ENCODE measurements at regions not wholly inside any gene's neighbourhood (a gene's known extent, or its start where the extent isn't known, plus 50 kb on each side); places are given as distances from the start of the nearest gene placed in this dataset.

DNA sequence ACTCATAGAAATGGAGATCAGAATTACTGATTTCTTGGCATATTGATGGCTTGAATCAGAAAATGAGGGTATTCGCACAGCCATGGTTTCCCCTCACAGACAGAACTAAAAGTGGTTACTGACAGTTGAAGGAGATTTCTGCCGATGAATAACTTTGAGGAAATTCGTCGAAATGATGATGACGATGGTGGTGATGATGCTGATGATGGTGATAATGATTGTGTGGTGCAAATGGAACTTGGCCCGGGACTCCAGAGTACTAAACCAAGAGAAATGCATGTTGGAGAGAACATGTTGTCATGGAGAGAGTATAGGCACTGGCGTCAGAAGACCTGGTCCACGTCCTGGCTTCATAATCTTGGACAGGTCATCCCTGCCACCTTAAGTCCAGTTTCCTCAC, 163.2 kb downstream of the EVX1 start:
- no peak overlapping the region for H3K4me3 ChIP-seq (ENCODE audit: low read depth, low read length)
- TF ChIP-seq, protein P1, sequence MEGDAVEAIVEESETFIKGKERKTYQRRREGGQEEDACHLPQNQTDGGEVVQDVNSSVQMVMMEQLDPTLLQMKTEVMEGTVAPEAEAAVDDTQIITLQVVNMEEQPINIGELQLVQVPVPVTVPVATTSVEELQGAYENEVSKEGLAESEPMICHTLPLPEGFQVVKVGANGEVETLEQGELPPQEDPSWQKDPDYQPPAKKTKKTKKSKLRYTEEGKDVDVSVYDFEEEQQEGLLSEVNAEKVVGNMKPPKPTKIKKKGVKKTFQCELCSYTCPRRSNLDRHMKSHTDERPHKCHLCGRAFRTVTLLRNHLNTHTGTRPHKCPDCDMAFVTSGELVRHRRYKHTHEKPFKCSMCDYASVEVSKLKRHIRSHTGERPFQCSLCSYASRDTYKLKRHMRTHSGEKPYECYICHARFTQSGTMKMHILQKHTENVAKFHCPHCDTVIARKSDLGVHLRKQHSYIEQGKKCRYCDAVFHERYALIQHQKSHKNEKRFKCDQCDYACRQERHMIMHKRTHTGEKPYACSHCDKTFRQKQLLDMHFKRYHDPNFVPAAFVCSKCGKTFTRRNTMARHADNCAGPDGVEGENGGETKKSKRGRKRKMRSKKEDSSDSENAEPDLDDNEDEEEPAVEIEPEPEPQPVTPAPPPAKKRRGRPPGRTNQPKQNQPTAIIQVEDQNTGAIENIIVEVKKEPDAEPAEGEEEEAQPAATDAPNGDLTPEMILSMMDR (conservative IDR thresholded peaks at IDR 0.05; ENCODE audit: low read depth, low read length): no peak
- no peak for DNase-seq (ENCODE audit: low read depth)

DNA sequence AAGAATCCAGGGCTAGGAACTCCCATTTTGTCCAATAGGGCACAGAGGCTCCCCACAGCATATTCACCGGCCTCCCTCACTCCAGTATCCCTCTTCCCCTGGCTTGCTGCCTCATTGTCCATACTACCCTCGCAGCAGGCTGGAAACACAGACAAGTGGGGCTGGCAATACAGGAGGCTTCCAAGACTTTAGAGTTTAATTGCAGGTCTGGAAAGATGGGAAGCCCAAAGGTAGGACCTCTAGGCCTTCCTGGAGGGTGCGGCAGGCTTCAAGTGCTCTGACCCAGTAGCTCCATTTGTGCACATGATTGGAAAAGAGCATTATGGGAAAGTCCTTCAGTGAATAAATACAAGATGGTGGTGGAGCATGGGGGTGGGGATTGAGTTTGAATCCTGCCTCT, 166.7 kb downstream of the EVX1 start:
- H3K4me3 ChIP-seq (ENCODE audit: low read depth, low read length): no peak overlapping the region
- DNase-seq (ENCODE audit: low read depth): no peak
- TF ChIP-seq, protein P1 (conservative IDR thresholded peaks at IDR 0.05; ENCODE audit: low read depth, low read length): no peak

DNA sequence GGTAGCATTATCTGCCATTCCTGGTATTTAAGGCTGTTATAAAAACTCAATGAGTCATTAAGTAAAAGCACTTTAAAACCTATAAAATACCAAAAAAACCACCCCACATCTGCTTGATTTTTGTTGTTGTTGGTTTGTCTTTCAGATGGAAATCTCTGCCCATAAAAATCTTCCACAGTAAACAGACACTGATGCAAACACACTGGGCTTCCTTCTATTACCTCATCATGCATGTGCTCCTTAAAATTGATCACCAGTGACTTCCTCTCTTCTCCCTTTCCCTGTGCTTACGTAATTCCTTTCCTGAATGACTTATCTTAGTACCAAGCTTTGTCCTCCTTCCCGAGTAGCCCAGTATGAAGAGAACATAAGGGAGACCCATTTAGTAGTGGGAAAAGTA, 167.2 kb downstream of the EVX1 start:
- no peak overlapping the region for H3K4me3 ChIP-seq (ENCODE audit: low read depth, low read length)
- no peak for DNase-seq (ENCODE audit: low read depth)
- TF ChIP-seq, protein P1 (conservative IDR thresholded peaks at IDR 0.05; ENCODE audit: low read depth, low read length): no peak

DNA sequence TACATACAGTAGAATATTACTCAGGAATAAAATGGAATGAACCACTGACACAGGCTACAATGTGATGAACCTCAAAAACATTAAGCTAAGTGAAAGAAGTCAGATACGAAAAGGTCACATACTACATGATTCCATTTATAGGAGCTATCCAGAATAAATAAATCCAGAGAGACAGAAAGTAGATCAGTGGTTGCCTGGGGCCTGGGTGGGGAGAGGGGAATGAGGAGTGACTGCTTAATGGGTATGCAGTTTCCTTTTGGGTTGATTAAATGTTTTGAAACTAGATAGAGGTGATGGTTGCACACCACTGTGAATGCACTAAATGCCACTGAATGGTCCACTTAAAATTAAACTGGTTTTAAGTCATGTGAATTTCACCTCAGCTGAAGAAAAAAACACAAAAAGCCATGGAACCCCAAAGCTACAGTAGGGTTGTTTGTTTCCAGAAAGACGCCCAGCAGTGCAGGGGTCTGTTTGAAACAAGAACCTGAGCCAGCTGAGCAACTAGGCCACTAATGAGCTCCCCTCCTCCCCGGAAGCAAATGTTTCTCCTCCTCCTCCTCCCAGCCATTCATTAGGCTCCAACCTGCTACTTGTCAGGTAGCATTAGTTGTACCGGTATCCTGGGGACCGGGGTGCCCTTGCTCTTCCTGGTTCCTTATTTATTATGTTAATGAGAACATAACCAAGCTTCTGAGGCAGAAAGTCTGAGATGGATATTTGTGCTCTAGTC, 168.4 kb downstream of the EVX1 start:
- no peak overlapping the region for H3K4me3 ChIP-seq (ENCODE audit: low read depth, low read length)
- no peak for DNase-seq (ENCODE audit: low read depth)
- TF ChIP-seq, protein P1 (conservative IDR thresholded peaks at IDR 0.05; ENCODE audit: low read depth, low read length): no peak

DNA sequence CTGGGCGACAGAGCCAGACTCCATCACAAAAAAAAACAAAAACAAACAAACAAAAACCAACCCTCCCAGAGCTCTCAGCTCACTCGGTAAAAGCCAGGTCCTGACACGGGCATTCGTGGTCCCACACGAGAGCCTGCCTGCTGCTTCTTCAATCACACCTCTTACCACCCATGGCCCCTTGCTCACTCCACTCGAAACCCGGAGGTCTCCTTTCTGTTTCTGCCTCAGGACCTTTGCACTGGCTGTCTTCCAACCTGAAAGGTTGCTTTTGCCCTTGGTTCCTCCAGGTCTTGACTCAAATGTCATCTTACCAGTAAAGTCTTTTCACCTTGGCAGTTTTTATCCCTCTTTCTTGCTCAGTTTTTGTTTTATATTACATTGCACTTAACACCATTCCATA, 169.6 kb downstream of the EVX1 start:
- H3K4me3 ChIP-seq (ENCODE audit: low read depth, low read length): no peak overlapping the region
- TF ChIP-seq, protein P1 (conservative IDR thresholded peaks at IDR 0.05; ENCODE audit: low read depth, low read length): no peak
- no peak for DNase-seq (ENCODE audit: low read depth)

DNA sequence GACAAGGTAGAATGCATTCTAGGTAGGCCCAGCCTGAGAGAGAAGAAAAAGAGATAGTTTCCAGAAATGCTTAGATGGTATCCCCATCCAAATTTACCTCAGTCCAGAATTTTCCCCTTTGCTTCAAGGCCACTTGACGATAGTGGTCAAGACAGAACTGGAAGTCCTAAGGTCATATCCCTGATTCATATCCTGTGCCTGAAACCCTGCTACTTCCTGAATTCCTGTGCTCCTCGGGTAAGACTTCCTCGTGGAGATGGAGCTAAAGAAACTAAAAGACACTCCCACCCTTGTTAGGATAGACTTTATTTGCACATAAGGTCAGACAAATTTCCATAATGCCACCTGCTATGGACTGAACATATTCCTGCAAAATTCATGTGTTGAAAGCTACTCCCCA, 175.9 kb downstream of the EVX1 start:
- TF ChIP-seq, protein P1 (conservative IDR thresholded peaks at IDR 0.05; ENCODE audit: low read depth, low read length): no peak
- no peak for DNase-seq (ENCODE audit: low read depth)
- H3K4me3 ChIP-seq (ENCODE audit: low read depth, low read length): no peak overlapping the region

DNA sequence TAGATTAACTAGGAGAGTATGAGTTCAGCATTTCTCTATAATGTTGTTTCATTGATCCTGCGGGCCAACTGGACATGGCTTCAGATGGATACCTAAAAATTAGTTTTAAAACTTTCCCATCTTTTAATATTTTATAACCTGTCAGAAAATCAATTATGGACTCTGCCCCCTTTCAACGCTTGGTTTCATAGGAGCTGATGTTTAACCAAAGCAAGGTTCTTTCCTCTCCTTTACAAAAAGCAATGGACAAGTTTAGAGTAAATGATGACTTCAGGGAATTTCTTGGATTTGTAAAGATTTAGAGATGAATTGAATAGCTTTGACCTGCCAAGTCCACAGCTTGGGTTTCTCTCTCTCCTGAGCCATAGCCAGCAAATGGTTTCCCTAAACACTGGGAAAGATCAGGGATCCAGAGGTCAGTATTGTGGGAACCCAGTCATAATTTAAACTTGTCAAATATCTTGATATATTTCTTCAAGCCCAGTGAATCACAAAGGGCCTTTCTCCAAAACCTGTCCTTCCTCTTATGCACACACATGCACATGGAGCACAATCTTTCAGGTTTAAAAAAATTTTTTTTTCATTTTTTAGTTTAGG, 177.1 kb downstream of the EVX1 start:
- no peak overlapping the region for H3K4me3 ChIP-seq (ENCODE audit: low read depth, low read length)
- TF ChIP-seq, protein P1 (conservative IDR thresholded peaks at IDR 0.05; ENCODE audit: low read depth, low read length): no peak
- DNase-seq (ENCODE audit: low read depth): peak; percentile 15
